ENCODE measurements at regions not wholly inside any gene's neighbourhood (a gene's known extent, or its start where the extent isn't known, plus 50 kb on each side); places are given as distances from the start of the nearest gene placed in this dataset.

DNA sequence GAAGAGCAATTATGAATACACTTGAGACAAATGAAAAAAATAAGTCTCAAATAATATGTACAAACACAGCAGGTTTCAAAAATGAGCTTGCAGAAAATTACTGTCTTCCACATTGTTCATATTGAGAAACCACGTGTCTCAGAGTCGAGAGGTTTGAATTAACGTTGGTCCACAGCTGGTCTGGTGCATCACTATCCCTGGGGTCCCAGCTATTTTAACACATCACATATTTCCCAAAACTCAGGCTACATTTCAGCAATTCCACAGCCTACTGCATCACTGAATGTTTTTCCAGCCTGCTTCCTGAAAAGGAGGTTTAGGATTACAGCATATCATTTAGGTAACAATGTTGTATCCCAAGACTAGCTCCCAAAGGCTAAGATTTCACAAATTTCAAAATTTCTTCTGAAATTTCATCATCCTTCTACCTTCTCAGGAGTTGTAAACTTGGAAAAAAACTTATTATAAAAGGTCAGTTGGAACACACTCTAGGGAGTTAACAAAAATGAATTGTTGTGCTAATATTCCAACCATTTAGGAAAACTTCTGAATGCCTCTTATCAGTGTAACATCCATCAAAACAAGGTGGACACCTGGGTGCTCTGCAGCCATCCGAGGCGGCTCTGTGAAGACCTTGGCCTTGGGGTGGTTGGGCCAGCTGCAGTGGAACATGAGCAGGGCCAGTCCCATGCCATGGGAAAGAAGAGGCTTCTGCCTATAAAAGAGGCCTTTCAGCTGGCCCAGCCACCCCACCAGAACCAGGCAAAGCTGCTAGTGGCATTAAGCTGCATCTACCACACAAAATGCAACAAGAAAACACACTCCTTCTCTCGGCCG lies 198.1 kb upstream of the RBBP8 start:
- TF ChIP-seq, protein P1, sequence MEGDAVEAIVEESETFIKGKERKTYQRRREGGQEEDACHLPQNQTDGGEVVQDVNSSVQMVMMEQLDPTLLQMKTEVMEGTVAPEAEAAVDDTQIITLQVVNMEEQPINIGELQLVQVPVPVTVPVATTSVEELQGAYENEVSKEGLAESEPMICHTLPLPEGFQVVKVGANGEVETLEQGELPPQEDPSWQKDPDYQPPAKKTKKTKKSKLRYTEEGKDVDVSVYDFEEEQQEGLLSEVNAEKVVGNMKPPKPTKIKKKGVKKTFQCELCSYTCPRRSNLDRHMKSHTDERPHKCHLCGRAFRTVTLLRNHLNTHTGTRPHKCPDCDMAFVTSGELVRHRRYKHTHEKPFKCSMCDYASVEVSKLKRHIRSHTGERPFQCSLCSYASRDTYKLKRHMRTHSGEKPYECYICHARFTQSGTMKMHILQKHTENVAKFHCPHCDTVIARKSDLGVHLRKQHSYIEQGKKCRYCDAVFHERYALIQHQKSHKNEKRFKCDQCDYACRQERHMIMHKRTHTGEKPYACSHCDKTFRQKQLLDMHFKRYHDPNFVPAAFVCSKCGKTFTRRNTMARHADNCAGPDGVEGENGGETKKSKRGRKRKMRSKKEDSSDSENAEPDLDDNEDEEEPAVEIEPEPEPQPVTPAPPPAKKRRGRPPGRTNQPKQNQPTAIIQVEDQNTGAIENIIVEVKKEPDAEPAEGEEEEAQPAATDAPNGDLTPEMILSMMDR (IDR thresholded peaks at IDR 0.05): no peak
- TF ChIP-seq POLR2AphosphoS5 (IDR thresholded peaks at IDR 0.05) (no peak), POLR2A (IDR thresholded peaks at IDR 0.05) (no peak)

Measured in prostate gland (tissue), 2 donors.